IMR-90 (cell line): ENCODE measurements at regions not wholly inside any gene's neighbourhood (a gene's known extent, or its start where the extent isn't known, plus 50 kb on each side); places are given as distances from the start of the nearest gene placed in this dataset.

Experiments
- ATAC-seq: fragments of 200-7000 bp; cut with Tn5 transposase; 2 replicates; pipeline ENCODE4 v1.9.1; 2020; ENCODE audit warnings: low read depth, mild to moderate bottlenecking, moderate library complexity
- BruUV-seq: library from RNA; stranded (reverse); fragments of 400-500 nt; replicated peaks from 2 replicates; lab custom pipeline; 2021; lab: Mats Ljungman, UMichigan
- CTCF ChIA-PET: fragments of 300-600 bp; formaldehyde crosslinking; extraction: SDS; loops from one replicate; lab custom pipeline; 2021; ENCODE audit warnings: antibody characterized with exemption; lab: Yijun Ruan, JAX
- POLR2A ChIA-PET: fragments of 300-600 bp; sonication (Branson Sonifier 250); formaldehyde crosslinking; loops from one replicate; lab custom pipeline; 2022; ENCODE audit warnings: antibody characterized with exemption; ENCODE audit not compliant: unreplicated experiment; lab: Charles Lee
- DNase-seq: peaks from one replicate; pipeline ENCODE4 v3.0.0; 2013
- H2AFZ ChIP-seq: replicated peaks from 2 replicates; pipeline ENCODE3; 2013; ENCODE audit warnings: low read length, mild to moderate bottlenecking; ENCODE audit not compliant: poor library complexity
- H2AK5ac ChIP-seq: 2 replicates; pipeline ENCODE4 v1.6.1; 2013; ENCODE audit warnings: low read depth, low read length, inconsistent platforms
- H2AK9ac ChIP-seq: replicated peaks from 2 replicates; pipeline ENCODE3; 2013; ENCODE audit warnings: mild to moderate bottlenecking, low read depth, low read length, moderate library complexity; ENCODE audit not compliant: poor library complexity
- H2BK120ac ChIP-seq: 2 replicates; pipeline ENCODE4 v1.6.1; 2013; ENCODE audit warnings: low read depth, low read length, inconsistent platforms
- H2BK15ac ChIP-seq: 3 replicates; pipeline ENCODE4 v1.6.1; 2013; ENCODE audit warnings: low read depth, low read length, inconsistent platforms
- H2BK20ac ChIP-seq: 2 replicates; pipeline ENCODE4 v1.6.1; 2013; ENCODE audit warnings: low read depth, mild to moderate bottlenecking, inconsistent platforms, low read length, moderate library complexity
- H2BK5ac ChIP-seq: 2 replicates; pipeline ENCODE4 v1.6.1; 2013; ENCODE audit warnings: mild to moderate bottlenecking, low read depth, low read length, inconsistent platforms; ENCODE audit not compliant: poor library complexity, severe bottlenecking
- H3K14ac ChIP-seq: replicated peaks from 2 replicates; pipeline ENCODE4 v1.6.1; 2013; ENCODE audit warnings: low read depth, low read length, inconsistent platforms
- H3K18ac ChIP-seq: 2 replicates; pipeline ENCODE4 v1.6.1; 2013; ENCODE audit warnings: low read depth, low read length, control low read depth
- H3K23ac ChIP-seq: 2 replicates; pipeline ENCODE4 v1.6.1; 2013; ENCODE audit warnings: low read depth, low read length, inconsistent platforms
- H3K27ac ChIP-seq: 2 replicates; pipeline ENCODE4 v1.5.1; 2013; ENCODE audit warnings: mild to moderate bottlenecking, control low read depth, low read length; ENCODE audit not compliant: insufficient read depth
- H3K27me3 ChIP-seq: 2 replicates; pipeline ENCODE4 v1.6.1; 2013; ENCODE audit warnings: low read length; ENCODE audit not compliant: control insufficient read depth, insufficient read depth
- H3K36me3 ChIP-seq: 2 replicates; pipeline ENCODE4 v1.6.1; 2013; ENCODE audit warnings: low read length, mixed read lengths; ENCODE audit not compliant: control insufficient read depth, insufficient read depth
- H3K4ac ChIP-seq: 2 replicates; pipeline ENCODE4 v1.6.1; 2013; ENCODE audit warnings: low read depth, low read length, inconsistent platforms
- H3K4me1 ChIP-seq: 2 replicates; pipeline ENCODE4 v1.6.1; 2013; ENCODE audit warnings: low read length, mixed read lengths; ENCODE audit not compliant: control insufficient read depth, insufficient read depth
- H3K4me2 ChIP-seq: 2 replicates; pipeline ENCODE4 v1.6.1; 2013; ENCODE audit warnings: low read depth, mild to moderate bottlenecking, control low read depth, low read length, moderate library complexity
- H3K4me3 ChIP-seq: 2 replicates; pipeline ENCODE4 v1.5.1; 2013; ENCODE audit warnings: low read depth, mild to moderate bottlenecking, control low read depth, low read length, moderate library complexity; ENCODE audit not compliant: insufficient read depth
- H3K56ac ChIP-seq: 2 replicates; pipeline ENCODE4 v1.6.1; 2013; ENCODE audit warnings: low read length, inconsistent platforms; ENCODE audit not compliant: insufficient read depth; ENCODE audit errors: extremely low read depth
- H3K79me1 ChIP-seq, 2 experiments: 2 replicates each; pipeline ENCODE4 v1.6.1; 2013; ENCODE audit warnings: low read length in 2 of 2, inconsistent platforms in 1 of 2, low read depth in 1 of 2
- H3K9ac ChIP-seq: 2 replicates; pipeline ENCODE4 v1.6.1; 2013; ENCODE audit warnings: low read depth, low read length, control low read depth
- H3K9me1 ChIP-seq: 2 replicates; pipeline ENCODE4 v1.6.1; 2013; ENCODE audit warnings: low read length, inconsistent platforms; ENCODE audit not compliant: insufficient read depth
- H3K9me3 ChIP-seq: 2 replicates; pipeline ENCODE4 v1.6.1; 2013; ENCODE audit warnings: low read length; ENCODE audit not compliant: control insufficient read depth, insufficient read depth
- H4K20me1 ChIP-seq: 2 replicates; pipeline ENCODE4 v1.6.1; 2013; ENCODE audit warnings: low read length, inconsistent platforms; ENCODE audit not compliant: insufficient read depth
- H4K5ac ChIP-seq: 2 replicates; pipeline ENCODE4 v1.6.1; 2013; ENCODE audit warnings: mild to moderate bottlenecking, low read depth, low read length, control low read depth
- H4K8ac ChIP-seq, 2 experiments: 2 replicates each; pipeline ENCODE4 v1.6.1; 2013; ENCODE audit warnings: low read depth in 2 of 2, low read length in 2 of 2, control low read depth in 1 of 2, inconsistent platforms in 1 of 2
- H4K91ac ChIP-seq: 2 replicates; pipeline ENCODE4 v1.6.1; 2013; ENCODE audit warnings: low read depth, low read length, inconsistent platforms; ENCODE audit not compliant: insufficient read depth
- BHLHE40 ChIP-seq: fragments of 150-350 bp; IDR thresholded peaks from 2 replicates; pipeline ENCODE4 v1.6.1; 2016; ENCODE audit warnings: mild to moderate bottlenecking, low read depth, low read length
- CEBPB ChIP-seq: IDR thresholded peaks from 2 replicates; pipeline ENCODE4 v1.6.1; 2012; ENCODE audit warnings: low read depth, low read length, improper control_type of control experiment
- CTCF ChIP-seq: conservative IDR thresholded peaks from 2 replicates; pipeline ENCODE4 v1.5.1; 2012; ENCODE audit warnings: mild to moderate bottlenecking, low read depth, low read length, improper control_type of control experiment
- ELK1 ChIP-seq: fragments of 150-350 bp; IDR thresholded peaks from 2 replicates; pipeline ENCODE4 v1.6.1; 2016; ENCODE audit warnings: low read depth, mild to moderate bottlenecking, low read length, moderate library complexity, borderline replicate concordance
- FOS ChIP-seq: fragments of 150-350 bp; IDR thresholded peaks from 2 replicates; pipeline ENCODE4 v1.6.1; 2016; ENCODE audit warnings: low read depth, low read length
- MAFK ChIP-seq: IDR thresholded peaks from 2 replicates; pipeline ENCODE4 v1.6.1; 2012; ENCODE audit warnings: low read depth, low read length, improper control_type of control experiment
- MXI1 ChIP-seq: IDR thresholded peaks from 2 replicates; pipeline ENCODE4 v1.6.1; 2012; ENCODE audit warnings: low read depth, mild to moderate bottlenecking, low read length, moderate library complexity, borderline replicate concordance
- NFE2L2 ChIP-seq: fragments of 150-350 bp; IDR thresholded peaks from 2 replicates; pipeline ENCODE4 v1.6.1; 2016; ENCODE audit warnings: low read depth, mild to moderate bottlenecking, low read length
- POLR2A ChIP-seq: IDR thresholded peaks from 2 replicates; pipeline ENCODE4 v1.6.1; 2012; ENCODE audit warnings: mild to moderate bottlenecking, low read depth, low read length
- RAD21 ChIP-seq: IDR thresholded peaks from 2 replicates; pipeline ENCODE4 v1.6.1; 2012; ENCODE audit warnings: low read length, improper control_type of control experiment
- RCOR1 ChIP-seq: IDR thresholded peaks from 2 replicates; pipeline ENCODE4 v1.6.1; 2012; ENCODE audit warnings: mild to moderate bottlenecking, low read length, improper control_type of control experiment; ENCODE audit not compliant: insufficient replicate concordance
- RFX5 ChIP-seq: IDR thresholded peaks from 2 replicates; pipeline ENCODE4 v1.8.0; 2012; ENCODE audit warnings: low read depth, mild to moderate bottlenecking, low read length, moderate library complexity
- SMC3 ChIP-seq: fragments of 150-350 bp; IDR thresholded peaks from 2 replicates; pipeline ENCODE4 v1.6.1; 2016; ENCODE audit warnings: low read depth, mild to moderate bottlenecking, antibody characterized with exemption, low read length, moderate library complexity
- USF2 ChIP-seq: fragments of 150-350 bp; IDR thresholded peaks from 2 replicates; pipeline ENCODE4 v1.6.1; 2017; ENCODE audit warnings: mild to moderate bottlenecking, antibody characterized with exemption, low read length, low read depth
- WGBS, 2 experiments: methylation state at CpG; one replicate each; pipeline versions ENCODE4 v1.1.5 to v1.1.7; 2013; ENCODE audit warnings: missing lambda C conversion rate in 2 of 2; ENCODE audit not compliant: insufficient read length in 1 of 2; ENCODE audit errors: extremely low coverage in 2 of 2; 5-methylcytosine and 5-hydroxymethylcytosine counted together
- dilution Hi-C: fragments of 300-500 bp; cut with HindIII; formaldehyde crosslinking; loops from one replicate; pipeline ENCODE4 v1.14.3; 2018; ENCODE audit warnings: low sequenced_read_pairs; ENCODE audit not compliant: unreplicated experiment
- in situ Hi-C: fragments of 300-500 bp; cut with MboI; formaldehyde crosslinking; loops from 3 replicates; pipeline ENCODE4 v1.14.3; 2019; ENCODE audit warnings: low sequenced_read_pairs, inconsistent platforms, mixed read lengths
- intact Hi-C: fragments of 100-400 bp; cut with micrococcal nuclease; formaldehyde crosslinking; loops from 2 replicates; pipeline ENCODE4 v1.10.0; 2022

GRCh38 chr1:90833466-90834110 is 116.5 kb upstream of the BARHL2 start:
- dilution Hi-C loops: no loop called here
- intact Hi-C loops: no loop called here
- Histone ChIP-seq H3K9ac (no peak overlapping the region), H3K4me3 (no peak overlapping the region), H3K56ac (no peak overlapping the region), H2BK20ac (no peak overlapping the region), H4K91ac (no peak overlapping the region), H3K4me1 (no peaks in the 10 kb centered on the region), H3K18ac (no peak overlapping the region), H2BK5ac (no peak overlapping the region), H3K4me2 (no peak overlapping the region), H4K20me1 (no peaks in the 10 kb centered on the region), H2BK120ac (no peak overlapping the region), H3K9me1 (no peaks in the 10 kb centered on the region), H3K36me3 (no peaks in the 10 kb centered on the region), H3K79me1 (no peaks in the 10 kb centered on the region), H3K27me3 (peaks cover 65% of the 10 kb centered on the region), H3K4ac (no peak overlapping the region), H3K14ac (no peak overlapping the region), H2AFZ (no peak overlapping the region), H4K5ac (no peak overlapping the region), H2AK5ac (no peak overlapping the region), H3K27ac (no peak overlapping the region), H4K8ac (no peak overlapping the region), H2BK15ac (no peak overlapping the region), H2AK9ac (no peak overlapping the region), H3K9me3 (peaks cover 8% of the 10 kb centered on the region; the same call in 1 of the 2 replicates), H3K23ac (no peak overlapping the region)
- DNase-seq: no peak
- WGBS, 2 experiments: no CpG with 5 or more reads among the region's 6 CpGs
- CTCF ChIA-PET: no interaction called here
- BruUV-seq: no TSS peak
- in situ Hi-C loops: no loop called here
- TF ChIP-seq BHLHE40: no peak
- no peak for TF ChIP-seq CEBPB
- TF ChIP-seq USF2: no peak
- TF ChIP-seq NFE2L2: no peak
- no peak for TF ChIP-seq POLR2A
- TF ChIP-seq CTCF: no peak
- no peak for TF ChIP-seq RAD21
- no peak for TF ChIP-seq RFX5
- no peak for TF ChIP-seq MXI1
- no peak for TF ChIP-seq ELK1
- no peak for TF ChIP-seq SMC3
- TF ChIP-seq RCOR1: no peak
- TF ChIP-seq MAFK: no peak
- TF ChIP-seq FOS: no peak
- ATAC-seq: no peak
- POLR2A ChIA-PET: no interaction called here
